MG63 (cell line): ENCODE measurements at regions not wholly inside any gene's neighbourhood (a gene's known extent, or its start where the extent isn't known, plus 50 kb on each side); places are given as distances from the start of the nearest gene placed in this dataset.
A peak's percentile ranks its signal among the peaks of the same experiment; 100 is the strongest.

Source experiments
- DNase-seq: peaks from one replicate; pipeline ENCODE4 v3.0.0-alpha.2; 2020
- H3K27me3 ChIP-seq: fragments of 250-450 bp; sonication (Bioruptor Pico); 2 replicates; pipeline ENCODE4 v1.5.1; 2020; ENCODE audit warnings: mild to moderate bottlenecking, moderate library complexity
- H3K36me3 ChIP-seq: fragments of 250-450 bp; sonication (Bioruptor Pico); 2 replicates; pipeline ENCODE4 v1.5.1; 2020; ENCODE audit warnings: mild to moderate bottlenecking, moderate library complexity
- H3K4me3 ChIP-seq: fragments of 250-450 bp; sonication (Bioruptor Pico); 2 replicates; pipeline ENCODE4 v1.5.1; 2020; ENCODE audit warnings: mild to moderate bottlenecking, moderate library complexity
- H3K9me3 ChIP-seq: fragments of 250-450 bp; sonication (Bioruptor Pico); 2 replicates; pipeline ENCODE4 v1.5.1; 2020; ENCODE audit warnings: mild to moderate bottlenecking, moderate library complexity

DNA sequence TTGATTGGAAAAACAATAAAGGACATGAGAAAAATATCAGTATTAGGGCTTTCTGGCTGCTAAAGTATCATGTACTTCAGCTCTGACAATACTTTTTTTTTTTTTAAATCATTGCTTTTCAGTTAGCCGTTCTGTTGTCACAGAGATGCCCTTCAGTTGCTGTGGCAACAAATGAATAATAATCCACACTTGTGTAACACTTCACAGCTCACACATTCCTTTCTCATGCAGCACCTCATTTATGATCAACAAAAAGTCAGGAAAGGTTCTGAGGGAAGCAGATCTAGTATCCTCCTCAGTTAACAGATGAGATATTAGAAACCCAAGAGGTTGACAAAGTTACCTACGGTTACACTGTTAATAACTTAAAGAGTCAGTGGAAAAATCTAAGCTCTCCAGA lies 444.2 kb upstream of the SLIT2 start:
- H3K4me3 ChIP-seq: no peak overlapping the region
- no peak for DNase-seq
- H3K27me3 ChIP-seq: no peaks in the 10 kb centered on the region
- no peaks in the 10 kb centered on the region for H3K9me3 ChIP-seq
- no peaks in the 10 kb centered on the region for H3K36me3 ChIP-seq

GRCh38 chr4:19806865-19807264 lies 444.8 kb upstream of the SLIT2 start:
- H3K27me3 ChIP-seq: no peaks in the 10 kb centered on the region
- H3K9me3 ChIP-seq: no peaks in the 10 kb centered on the region
- H3K4me3 ChIP-seq: no peak overlapping the region
- no peak for DNase-seq
- no peaks in the 10 kb centered on the region for H3K36me3 ChIP-seq

GRCh38 chr4:19803406-19803805 lies 448.3 kb upstream of the SLIT2 start:
- no peaks in the 10 kb centered on the region for H3K9me3 ChIP-seq

DNA sequence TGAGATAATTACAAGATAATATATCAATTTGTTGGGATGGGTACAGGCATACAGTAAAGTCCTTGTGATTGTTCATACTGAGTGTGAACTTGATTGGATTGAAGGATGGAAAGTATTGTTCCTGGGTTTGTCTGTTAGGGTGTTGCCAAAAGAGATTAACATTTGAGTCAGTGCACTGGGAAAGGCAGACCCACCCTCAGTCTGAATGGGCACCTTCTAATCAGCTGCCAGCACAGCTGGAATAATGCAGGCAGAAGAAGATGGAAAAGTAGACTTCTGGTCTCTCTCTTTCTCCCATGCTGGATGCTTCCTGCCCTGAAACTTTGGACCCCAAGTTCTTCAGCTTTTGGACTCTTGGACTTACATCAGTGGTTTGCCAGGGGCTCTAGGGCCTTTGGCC lies 457.9 kb upstream of the SLIT2 start:
- Histone ChIP-seq H3K9me3 (no peaks in the 10 kb centered on the region), H3K4me3 (no peak overlapping the region), H3K27me3 (no peaks in the 10 kb centered on the region), H3K36me3 (no peaks in the 10 kb centered on the region)
- no peak for DNase-seq

More at GRCh38 chr4:19803406-19803805, 448.3 kb upstream of the SLIT2 start:
- Histone ChIP-seq H3K27me3 (no peaks in the 10 kb centered on the region), H3K36me3 (no peaks in the 10 kb centered on the region), H3K4me3 (no peak overlapping the region)
- DNase-seq: no peak

- Histone ChIP-seq H3K4me3 (no peak overlapping the region), H3K36me3 (no peaks in the 10 kb centered on the region), H3K27me3 (no peaks in the 10 kb centered on the region), H3K9me3 (no peaks in the 10 kb centered on the region)
- no peak for DNase-seq
These were observed 460.1 kb upstream of the SLIT2 start for GRCh38 chr4:19791422-19792123.

DNA sequence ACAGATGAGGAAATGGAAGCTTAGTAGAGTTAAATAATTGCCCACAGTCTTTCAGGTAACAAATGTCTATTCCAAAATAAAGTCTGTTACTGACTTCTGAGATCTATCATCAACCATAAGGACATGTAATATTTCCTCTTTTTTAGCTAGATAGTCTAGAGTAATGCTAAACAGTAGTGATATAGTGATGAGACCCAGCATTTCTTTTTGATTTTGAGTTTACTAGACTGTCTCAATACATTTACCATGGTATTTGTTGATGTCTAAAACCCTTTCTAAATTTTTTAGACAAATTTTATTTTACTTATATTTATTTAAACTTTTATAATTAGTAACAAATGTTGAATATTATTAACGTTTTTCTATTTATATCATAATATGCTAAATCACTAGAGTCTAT lies 465.1 kb upstream of the SLIT2 start:
- no peaks in the 10 kb centered on the region for H3K27me3 ChIP-seq
- H3K4me3 ChIP-seq: no peak overlapping the region
- H3K9me3 ChIP-seq: no peaks in the 10 kb centered on the region
- no peaks in the 10 kb centered on the region for H3K36me3 ChIP-seq
- DNase-seq: no peak

DNA sequence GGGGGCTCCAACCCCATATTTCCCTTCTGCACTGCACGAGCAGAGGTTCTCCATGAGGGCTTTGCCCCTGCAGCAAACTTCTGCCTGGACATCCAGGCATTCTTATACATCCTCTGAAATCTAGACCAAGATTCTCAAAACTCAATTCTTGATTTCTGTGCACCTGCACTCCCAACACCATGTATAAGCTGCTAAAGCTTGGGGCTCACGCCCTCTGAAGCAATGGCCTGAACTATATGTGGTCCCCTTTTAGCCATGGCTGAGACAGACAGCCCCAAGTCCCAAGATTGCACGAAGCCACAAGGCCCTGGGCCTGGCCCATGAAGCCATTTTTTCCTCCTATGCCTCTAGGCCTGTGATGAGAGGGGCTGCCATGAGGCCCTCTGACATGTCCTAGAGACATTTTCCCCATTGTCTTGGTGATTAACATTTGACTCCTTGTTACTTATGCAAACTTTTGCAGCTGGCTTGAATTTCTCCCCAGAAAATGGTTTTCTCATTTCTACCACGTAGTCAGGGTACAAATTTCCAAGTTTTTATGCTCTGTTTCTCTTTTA lies 468.0 kb upstream of the SLIT2 start:
- DNase-seq: no peak
- Histone ChIP-seq H3K27me3 (no peaks in the 10 kb centered on the region), H3K9me3 (no peaks in the 10 kb centered on the region), H3K4me3 (no peak overlapping the region), H3K36me3 (no peaks in the 10 kb centered on the region)

GRCh38 chr4:19780871-19781270 lies 470.8 kb upstream of the SLIT2 start:
- Histone ChIP-seq H3K9me3 (no peaks in the 10 kb centered on the region), H3K4me3 (no peak overlapping the region), H3K36me3 (no peaks in the 10 kb centered on the region), H3K27me3 (no peaks in the 10 kb centered on the region)
- DNase-seq: no peak

GRCh38 chr4:19776929-19777328 lies 474.8 kb upstream of the SLIT2 start:
- Histone ChIP-seq H3K9me3 (no peaks in the 10 kb centered on the region), H3K4me3 (no peak overlapping the region), H3K36me3 (no peaks in the 10 kb centered on the region), H3K27me3 (no peaks in the 10 kb centered on the region)
- no peak for DNase-seq

DNA sequence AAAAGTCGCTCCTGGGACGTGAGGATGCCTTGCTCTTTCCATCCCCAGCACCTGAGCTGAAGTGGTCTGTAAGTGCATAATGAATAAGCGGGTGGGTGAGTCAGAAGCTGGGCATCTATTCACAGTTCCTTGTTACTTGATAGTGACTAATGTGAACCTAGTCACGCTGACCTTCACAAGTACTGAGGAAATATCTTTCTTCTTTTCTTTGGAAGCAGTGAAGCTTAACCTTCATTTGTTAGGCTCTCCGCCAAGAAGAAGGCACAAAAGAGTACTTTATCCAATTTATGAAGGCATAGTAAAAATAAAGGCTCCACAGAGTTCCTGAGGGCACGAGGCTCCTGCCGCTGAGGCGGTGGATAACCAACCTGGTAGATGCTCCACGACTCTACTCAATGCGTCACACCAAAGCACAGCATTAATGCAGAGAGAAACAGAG lies 475.7 kb upstream of the SLIT2 start:
- H3K27me3 ChIP-seq: no peaks in the 10 kb centered on the region
- no peaks in the 10 kb centered on the region for H3K36me3 ChIP-seq
- no peaks in the 10 kb centered on the region for H3K9me3 ChIP-seq
- no peak overlapping the region for H3K4me3 ChIP-seq
- DNase-seq: peak; percentile 74

DNA sequence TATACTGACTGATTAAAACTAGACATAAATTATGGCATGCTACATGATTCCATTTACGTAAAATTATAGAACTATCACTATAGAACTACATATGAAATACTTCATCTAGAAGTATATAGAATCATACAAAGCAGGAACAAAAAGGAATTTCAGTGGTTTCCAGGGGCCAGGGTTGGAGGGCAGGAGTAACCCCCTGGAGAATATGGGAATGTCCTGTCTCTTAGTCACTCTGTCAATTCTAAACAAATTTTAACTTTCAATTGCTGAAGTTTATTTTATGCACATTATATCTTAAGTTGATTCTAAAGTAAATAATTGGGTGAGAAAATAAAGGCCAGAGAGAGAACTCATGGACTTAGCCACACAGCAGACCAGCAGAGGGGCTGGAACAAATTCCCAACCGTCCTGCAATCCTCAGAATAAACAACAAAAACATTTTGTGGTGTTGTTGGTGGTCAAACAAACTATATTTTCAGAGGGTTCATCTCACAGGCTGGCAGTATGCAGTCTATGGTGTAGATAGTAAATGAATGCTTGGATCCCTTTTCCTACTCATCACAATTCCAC lies 476.9 kb upstream of the SLIT2 start:
- Histone ChIP-seq H3K27me3 (no peaks in the 10 kb centered on the region), H3K36me3 (no peaks in the 10 kb centered on the region), H3K4me3 (no peak overlapping the region), H3K9me3 (no peaks in the 10 kb centered on the region)
- DNase-seq: peak; percentile 1

- no peaks in the 10 kb centered on the region for H3K36me3 ChIP-seq
- no peaks in the 10 kb centered on the region for H3K9me3 ChIP-seq
- DNase-seq: no peak
- no peak overlapping the region for H3K4me3 ChIP-seq
- H3K27me3 ChIP-seq: no peaks in the 10 kb centered on the region
These were observed 479.1 kb upstream of the SLIT2 start for GRCh38 chr4:19772581-19772980.

GRCh38 chr4:19756661-19757060 lies 495.0 kb upstream of the SLIT2 start:
- H3K4me3 ChIP-seq: no peak overlapping the region

DNA sequence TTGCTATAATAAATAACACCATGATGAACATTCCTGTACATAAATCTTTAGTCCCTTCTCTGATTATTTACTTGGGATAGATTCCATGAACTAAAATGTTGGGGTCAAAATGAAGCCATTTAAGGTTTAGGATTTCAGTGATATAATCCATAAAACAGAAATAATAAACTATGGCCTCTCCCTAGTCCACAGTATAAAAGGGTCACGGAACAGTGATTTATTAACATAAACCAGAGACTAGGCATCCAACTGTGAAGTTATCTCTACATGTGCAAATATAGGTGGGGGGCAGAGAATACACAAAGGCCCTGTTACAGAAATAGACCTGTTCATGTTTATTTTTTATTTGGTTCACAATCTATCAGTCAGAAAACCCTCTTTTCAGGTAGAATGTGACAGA lies 499.1 kb upstream of the SLIT2 start:
- Histone ChIP-seq H3K27me3 (no peaks in the 10 kb centered on the region), H3K9me3 (no peaks in the 10 kb centered on the region), H3K4me3 (no peak overlapping the region), H3K36me3 (no peaks in the 10 kb centered on the region)
- DNase-seq: no peak

More at GRCh38 chr4:19756661-19757060, 495.0 kb upstream of the SLIT2 start:
- H3K36me3 ChIP-seq: no peaks in the 10 kb centered on the region
- no peaks in the 10 kb centered on the region for H3K27me3 ChIP-seq
- no peak for DNase-seq
- H3K9me3 ChIP-seq: no peaks in the 10 kb centered on the region

GRCh38 chr4:19748519-19749479 lies 502.9 kb upstream of the SLIT2 start:
- no peaks in the 10 kb centered on the region for H3K36me3 ChIP-seq
- no peaks in the 10 kb centered on the region for H3K9me3 ChIP-seq
- H3K4me3 ChIP-seq: no peak overlapping the region
- peak; percentile 41 for DNase-seq
- no peaks in the 10 kb centered on the region for H3K27me3 ChIP-seq

DNA sequence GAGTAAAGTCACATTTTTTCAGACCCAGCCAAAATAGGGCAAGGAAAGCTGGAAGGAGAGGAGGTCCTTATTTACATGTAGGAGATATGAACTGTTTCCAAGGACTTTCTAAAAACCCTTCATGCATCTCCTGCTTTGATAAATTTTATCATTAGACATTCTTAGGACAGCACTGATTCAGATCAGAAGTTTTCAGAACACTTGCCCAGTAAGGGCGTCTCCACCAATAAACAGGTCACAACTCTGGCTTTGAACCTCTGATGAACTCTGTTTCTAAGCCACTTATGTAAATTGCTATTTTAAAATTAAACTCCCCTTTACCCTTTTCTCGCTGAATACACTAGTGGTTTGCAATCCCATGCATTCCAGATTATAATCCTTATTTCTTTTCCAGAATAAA lies 505.3 kb upstream of the SLIT2 start:
- DNase-seq: no peak
- no peaks in the 10 kb centered on the region for H3K36me3 ChIP-seq
- H3K9me3 ChIP-seq: no peaks in the 10 kb centered on the region
- no peak overlapping the region for H3K4me3 ChIP-seq
- no peaks in the 10 kb centered on the region for H3K27me3 ChIP-seq

- Histone ChIP-seq H3K36me3 (no peaks in the 10 kb centered on the region), H3K4me3 (no peak overlapping the region), H3K9me3 (no peaks in the 10 kb centered on the region), H3K27me3 (no peaks in the 10 kb centered on the region)
- DNase-seq: no peak
These were observed 508.5 kb upstream of the SLIT2 start for GRCh38 chr4:19743115-19743638.
